Esophagus mucosa (tissue), 1 donor: ENCODE measurements at regions not wholly inside any gene's neighbourhood (a gene's known extent, or its start where the extent isn't known, plus 50 kb on each side); places are given as distances from the start of the nearest gene placed in this dataset.

ENCODE experiments used
- ATAC-seq: fragments of 200-7000 bp; cut with Tn5 transposase; one replicate; pipeline ENCODE4 v1.9.1; 2020
- donor health status: DM: yes; HTN: yes; CAD: no.

- ATAC-seq = no peak
Measured at GRCh38 chr20:43863821-43864544, 50.7 kb upstream of the TOX2 start.

DNA sequence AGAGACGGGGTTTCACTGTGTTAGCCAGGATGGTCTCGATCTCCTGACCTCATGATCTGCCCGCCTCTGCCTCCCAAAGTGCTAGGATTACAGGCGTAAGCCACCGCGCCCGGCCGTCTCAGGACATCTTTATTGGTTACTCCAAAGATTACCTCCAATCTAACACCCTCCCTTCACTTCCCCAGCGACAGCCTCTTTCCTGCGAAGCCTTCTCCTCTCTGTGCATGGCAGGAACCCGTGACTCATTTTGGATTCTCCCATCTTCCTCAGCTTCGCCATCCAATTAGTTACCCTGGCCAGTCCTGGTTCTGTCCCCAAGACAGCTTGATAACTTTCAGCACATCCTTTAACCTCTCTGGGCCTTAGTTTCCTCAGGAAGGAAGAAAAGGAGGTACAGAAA, 51.3 kb upstream of the TOX2 start:
- ATAC-seq = no peak

- no peak for ATAC-seq
Measured at GRCh38 chr20:43862438-43862837, 52.2 kb upstream of the TOX2 start.

GRCh38 chr20:43859994-43860393, 54.7 kb upstream of the TOX2 start:
- no peak for ATAC-seq

DNA sequence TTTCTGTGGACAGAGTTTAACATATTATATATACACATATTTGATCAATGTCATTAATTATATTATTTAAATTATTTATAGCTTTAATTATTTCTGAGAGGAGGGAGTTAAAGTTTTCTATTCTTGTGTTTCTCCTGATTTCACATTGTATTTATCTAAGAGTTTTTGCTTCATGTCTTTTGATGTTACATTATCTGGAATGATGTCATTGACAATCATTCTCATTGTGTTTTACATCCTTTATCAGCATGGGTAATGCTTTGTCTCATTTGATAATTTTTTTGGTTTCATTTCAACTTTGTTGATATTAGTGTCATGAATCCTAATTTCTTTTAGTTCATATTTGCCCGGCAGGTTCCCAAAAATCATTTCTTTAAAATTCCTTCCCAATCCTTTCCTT, 56.7 kb upstream of the TOX2 start:
- no peak for ATAC-seq

- ATAC-seq = no peak
Measured at GRCh38 chr20:43857127-43857526, 57.5 kb upstream of the TOX2 start.

DNA sequence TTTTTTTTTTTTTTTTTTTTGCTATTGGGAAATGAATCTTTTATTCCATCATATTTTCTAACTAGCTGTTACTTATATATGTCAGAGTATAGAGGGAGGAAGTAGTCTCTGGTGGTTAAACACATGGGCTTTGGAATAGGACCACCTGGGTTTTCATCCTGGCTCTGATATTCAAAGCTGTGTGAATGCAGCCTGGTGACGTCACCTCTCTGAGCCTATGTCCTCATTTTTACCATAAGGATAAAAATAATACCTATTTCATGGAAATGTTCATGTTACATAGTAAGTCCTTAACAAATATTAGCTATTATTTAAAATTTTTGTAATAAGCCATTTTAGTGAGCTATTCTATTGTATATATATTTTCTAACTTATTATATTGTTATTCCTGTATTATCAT, 58.8 kb upstream of the TOX2 start:
- ATAC-seq = no peak

DNA sequence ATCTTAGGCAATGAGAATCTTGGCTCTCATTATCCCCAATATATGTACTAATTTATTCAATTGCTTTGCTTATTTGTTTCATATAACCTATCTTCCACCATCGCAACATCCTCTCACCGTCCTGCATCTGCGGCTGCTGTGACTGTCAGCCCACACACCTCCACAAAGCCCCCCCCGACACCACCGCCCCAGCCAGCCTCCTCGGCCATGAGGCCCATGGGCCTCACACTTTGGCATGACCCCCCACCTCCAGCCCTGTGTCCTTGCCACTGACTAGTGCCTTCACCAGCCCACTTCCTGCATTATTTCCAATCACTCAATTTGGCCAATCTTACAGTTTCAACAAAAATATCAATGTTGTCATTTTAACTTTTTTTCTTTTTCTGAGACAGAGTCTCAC, 60.7 kb upstream of the TOX2 start:
- no peak for ATAC-seq

GRCh38 chr20:43853174-43853803, 61.4 kb upstream of the TOX2 start:
- ATAC-seq = no peak

GRCh38 chr20:43849496-43850186, 65.0 kb upstream of the TOX2 start:
- ATAC-seq = peak; percentile 36

- ATAC-seq = no peak
Measured at GRCh38 chr20:43846516-43846905, 68.1 kb upstream of the TOX2 start.

- no peak for ATAC-seq
Measured at GRCh38 chr20:43844778-43845614, 69.7 kb upstream of the TOX2 start.

DNA sequence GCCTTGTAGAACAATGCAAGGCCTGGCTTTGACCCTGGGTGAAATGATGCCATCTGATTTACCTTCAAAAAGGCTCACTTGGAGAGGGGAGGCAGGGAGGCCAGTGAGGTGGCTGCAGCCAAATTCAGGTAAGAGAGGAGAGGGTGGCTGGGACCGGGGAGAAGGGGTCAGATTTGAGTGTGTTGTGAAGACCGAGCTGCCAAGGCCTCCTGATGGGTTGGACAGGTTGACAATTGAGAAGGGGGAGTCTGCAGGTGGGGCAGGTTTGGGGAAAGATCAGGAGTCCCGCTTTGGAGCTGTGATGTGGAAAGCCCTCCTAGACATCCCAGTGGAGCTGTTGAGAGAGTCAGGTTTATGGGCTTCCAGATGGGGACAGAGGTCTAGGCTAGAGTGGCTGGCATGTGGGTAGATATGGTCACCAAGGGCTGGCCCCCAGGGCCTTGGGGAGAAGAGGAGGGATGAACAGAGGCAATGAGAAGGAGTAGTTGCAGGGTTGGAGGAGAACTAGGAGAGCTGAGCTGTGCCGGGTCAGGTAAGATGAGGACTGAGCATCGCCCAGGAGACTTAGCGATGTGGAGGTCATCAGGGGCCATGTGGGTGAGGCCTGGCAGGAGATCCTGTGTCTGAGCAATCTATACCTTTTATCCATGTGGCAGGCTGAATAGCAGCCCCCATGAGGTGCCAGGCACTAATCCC, 70.5 kb upstream of the TOX2 start:
- ATAC-seq = no peak

GRCh38 chr20:43843096-43843964, 71.3 kb upstream of the TOX2 start:
- ATAC-seq = no peak

DNA sequence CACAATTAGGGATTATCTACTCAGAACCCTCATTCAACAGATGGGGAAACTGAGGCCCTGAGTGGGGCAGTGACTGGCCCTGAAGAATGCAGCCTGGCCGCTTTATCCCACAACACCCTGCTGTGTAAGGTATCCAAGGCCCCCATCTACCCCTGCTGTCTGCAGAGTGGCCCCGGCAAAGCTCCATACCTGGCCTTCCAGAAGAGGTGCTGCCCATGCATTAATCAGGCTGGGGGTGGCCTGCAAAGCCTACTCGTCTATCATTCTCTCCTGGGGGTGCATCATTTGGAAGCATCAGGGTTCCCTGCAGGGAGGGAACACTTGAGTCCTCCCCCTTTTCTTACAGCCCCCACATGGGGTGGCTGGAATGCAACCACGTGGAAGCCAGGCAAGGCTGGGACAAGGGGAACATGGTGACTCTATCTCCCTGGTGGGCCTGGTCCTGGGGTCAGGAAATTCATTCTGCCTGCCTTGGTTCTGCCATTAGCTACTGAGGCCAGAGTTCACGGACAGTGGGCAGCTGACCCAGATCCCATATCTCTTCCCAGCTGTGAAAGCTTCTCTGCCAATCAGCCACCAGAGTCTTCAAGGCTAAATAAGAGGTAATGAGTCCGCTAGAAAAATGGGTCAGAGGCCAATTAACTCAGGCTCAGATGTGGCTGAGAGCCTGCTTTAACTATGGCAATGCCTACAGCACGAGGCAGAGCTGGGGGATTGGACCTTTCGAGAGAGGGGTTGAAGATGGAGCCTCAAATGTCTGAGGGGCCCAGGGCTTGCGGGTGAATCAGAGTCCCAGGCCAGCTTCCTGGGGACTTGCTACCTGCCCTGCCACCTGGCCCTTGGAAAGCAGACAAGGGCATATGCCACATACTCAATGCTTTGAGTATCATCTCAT, 72.3 kb upstream of the TOX2 start:
- ATAC-seq = no peak

DNA sequence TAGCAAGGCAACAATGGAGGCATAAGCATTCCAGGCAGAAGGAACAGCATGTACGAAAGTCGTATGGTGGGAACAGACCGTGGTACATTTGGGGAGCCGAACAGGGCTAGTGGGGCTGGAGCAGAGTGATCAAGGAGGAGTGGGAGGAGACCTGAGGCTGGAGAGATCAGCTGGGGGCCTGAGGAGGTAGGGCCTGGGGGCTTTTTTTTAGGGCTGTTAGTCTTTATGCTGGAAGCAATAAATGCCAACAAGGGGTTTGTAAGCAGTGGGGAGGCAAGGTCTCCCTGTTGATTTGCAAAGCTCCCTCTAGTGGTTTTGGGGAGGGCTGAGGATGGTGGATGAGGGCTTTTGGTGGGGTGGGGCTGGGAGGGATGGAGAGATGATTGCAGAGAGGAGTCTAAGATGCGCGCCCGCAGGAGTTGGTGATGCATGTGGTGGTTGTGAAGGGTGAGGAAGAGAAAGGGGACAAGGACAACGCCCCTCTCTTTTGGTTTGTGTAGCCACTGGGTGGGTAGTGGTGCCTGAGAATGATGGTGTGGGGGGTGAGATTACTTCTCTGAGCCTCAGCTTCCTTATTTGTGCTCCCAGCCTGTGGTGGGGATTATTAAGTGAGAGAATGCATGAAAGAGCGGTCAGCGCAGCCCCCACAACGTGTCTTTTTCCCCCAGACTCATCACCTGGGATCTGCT, 74.1 kb upstream of the TOX2 start:
- no peak for ATAC-seq

- no peak for ATAC-seq
Measured at GRCh38 chr20:43839793-43840199, 74.9 kb upstream of the TOX2 start.

DNA sequence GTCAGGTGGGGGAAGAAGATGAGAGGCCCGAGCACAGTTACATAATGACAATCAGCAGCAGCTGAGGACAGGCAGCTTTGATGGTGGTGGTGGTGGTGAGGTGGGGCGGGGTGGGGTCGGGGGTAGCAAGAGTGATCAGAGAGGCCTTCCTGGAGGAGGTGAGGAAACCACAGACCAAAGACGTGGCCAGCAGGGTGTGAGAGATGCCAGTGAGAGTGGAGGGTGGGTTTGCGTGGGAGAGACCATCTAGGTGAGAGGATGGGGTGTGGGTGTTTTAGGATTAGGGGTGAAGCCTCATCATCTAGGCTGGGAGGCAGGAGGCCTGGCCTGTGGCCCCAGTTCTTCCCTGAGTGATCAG, 76.0 kb upstream of the TOX2 start:
- no peak for ATAC-seq

- ATAC-seq = no peak
Measured at GRCh38 chr20:43837856-43838702, 76.6 kb upstream of the TOX2 start.
